GM21737 (cell line): ENCODE measurements at regions not wholly inside any gene's neighbourhood (a gene's known extent, or its start where the extent isn't known, plus 50 kb on each side); places are given as distances from the start of the nearest gene placed in this dataset.

Source experiments
- ATAC-seq: cut with Tn5 transposase; IDR thresholded peaks from one replicate; pipeline ENCODE4 v1.9.1; 2021; ENCODE audit warnings: mild to moderate bottlenecking, moderate library complexity; ENCODE audit not compliant: unreplicated experiment

- ATAC-seq, result no peak
These were observed 115.7 kb upstream of the PJA1 start for GRCh38 chrX:69280933-69281332.

GRCh38 chrX:69279234-69279633, 114.0 kb upstream of the PJA1 start:
- no peak for ATAC-seq

- ATAC-seq, result no peak
These were observed 112.9 kb upstream of the PJA1 start for GRCh38 chrX:69278031-69278687.

- ATAC-seq, result no peak
These were observed 112.2 kb upstream of the PJA1 start for GRCh38 chrX:69277369-69277990.

- ATAC-seq, result no peak
These were observed 103.4 kb upstream of the PJA1 start for GRCh38 chrX:69268611-69269010.

GRCh38 chrX:69264158-69264581, 98.9 kb upstream of the PJA1 start:
- no peak for ATAC-seq

- no peak for ATAC-seq
These were observed 98.1 kb upstream of the PJA1 start for GRCh38 chrX:69263251-69263820.

- no peak for ATAC-seq
These were observed 97.0 kb upstream of the PJA1 start for GRCh38 chrX:69262036-69262936.

- no peak for ATAC-seq
These were observed 94.9 kb upstream of the PJA1 start for GRCh38 chrX:69260169-69260568.

GRCh38 chrX:69258893-69259292, 93.6 kb upstream of the PJA1 start:
- no peak for ATAC-seq

GRCh38 chrX:69257499-69258127, 92.4 kb upstream of the PJA1 start:
- no peak for ATAC-seq

GRCh38 chrX:69256291-69256565, 91.0 kb upstream of the PJA1 start:
- no peak for ATAC-seq

GRCh38 chrX:69255441-69256290, 90.4 kb upstream of the PJA1 start:
- no peak for ATAC-seq

GRCh38 chrX:69253821-69254220, 88.6 kb upstream of the PJA1 start:
- ATAC-seq, result no peak

GRCh38 chrX:69243276-69243675, 78.0 kb upstream of the PJA1 start:
- no peak for ATAC-seq

GRCh38 chrX:69238887-69239231, 73.6 kb upstream of the PJA1 start:
- ATAC-seq, result no peak

- ATAC-seq, result no peak
These were observed 73.0 kb upstream of the PJA1 start for GRCh38 chrX:69238114-69238886.

GRCh38 chrX:69237236-69237635, 72.0 kb upstream of the PJA1 start:
- ATAC-seq, result no peak

- ATAC-seq, result no peak
These were observed 71.4 kb upstream of the PJA1 start for GRCh38 chrX:69236641-69237040.

GRCh38 chrX:69234624-69235023, 69.4 kb upstream of the PJA1 start:
- no peak for ATAC-seq
